ENCODE measurements at regions not wholly inside any gene's neighbourhood (a gene's known extent, or its start where the extent isn't known, plus 50 kb on each side); places are given as distances from the start of the nearest gene placed in this dataset.

DNA sequence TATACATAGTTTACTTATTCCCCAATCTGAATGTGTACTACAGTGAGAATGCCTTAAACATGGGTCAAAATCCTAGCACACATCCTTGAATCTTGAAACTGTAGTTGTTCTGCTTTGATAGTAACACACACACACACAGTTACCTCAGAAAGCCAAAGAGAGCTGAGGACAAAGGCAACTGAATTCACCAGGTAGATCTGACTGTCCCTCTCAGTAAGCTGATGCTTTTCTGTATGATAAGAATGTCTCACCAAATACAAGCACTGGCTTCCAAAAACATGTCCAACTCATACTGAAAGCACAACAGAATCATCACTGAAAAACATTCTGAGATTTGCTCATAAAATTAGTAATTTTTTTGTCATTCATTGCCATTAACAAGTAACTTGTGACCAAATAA lies 104.3 kb upstream of the DYNLRB2 start:
- H3K9me3 ChIP-seq: no peaks in the 10 kb centered on the region
- H3K36me3 ChIP-seq: no peaks in the 10 kb centered on the region
- ATAC-seq: no peak
- no peak overlapping the region for H3K4me3 ChIP-seq
- no peaks in the 10 kb centered on the region for H3K4me1 ChIP-seq
- no peak overlapping the region for H3K27ac ChIP-seq
- no peak for TF ChIP-seq CTCF (IDR thresholded peaks at IDR 0.05)
- no peaks in the 10 kb centered on the region for H3K27me3 ChIP-seq
- DNase-seq: no peak
- intact Hi-C loops (cut with DNase I): no loop called here

GRCh38 chr16:80433623-80434022 lies 107.2 kb upstream of the DYNLRB2 start:
- H3K27me3 ChIP-seq: no peaks in the 10 kb centered on the region
- no peak for ATAC-seq
- intact Hi-C loops (cut with DNase I): no loop called here
- no peak for DNase-seq
- H3K4me3 ChIP-seq: no peak overlapping the region
- H3K27ac ChIP-seq: no peak overlapping the region
- no peaks in the 10 kb centered on the region for H3K36me3 ChIP-seq
- no peak for TF ChIP-seq CTCF (IDR thresholded peaks at IDR 0.05)
- H3K9me3 ChIP-seq: peaks cover 0 to 8% of the 10 kb centered on the region in 2 donors
- H3K4me1 ChIP-seq: no peaks in the 10 kb centered on the region

GRCh38 chr16:80427795-80428194 lies 113.0 kb upstream of the DYNLRB2 start:
- H3K4me3 ChIP-seq: no peak overlapping the region
- H3K36me3 ChIP-seq: no peaks in the 10 kb centered on the region
- no peak for DNase-seq
- no peak overlapping the region for H3K27ac ChIP-seq
- ATAC-seq: no peak
- no peak for TF ChIP-seq CTCF (IDR thresholded peaks at IDR 0.05)
- intact Hi-C loops (cut with DNase I): no loop called here
- H3K4me1 ChIP-seq: no peaks in the 10 kb centered on the region
- no peaks in the 10 kb centered on the region for H3K27me3 ChIP-seq
- peaks cover 0 to 8% of the 10 kb centered on the region in 2 donors for H3K9me3 ChIP-seq

GRCh38 chr16:80418517-80419355 lies 122.1 kb upstream of the DYNLRB2 start:
- no peak for DNase-seq
- H3K27me3 ChIP-seq: no peaks in the 10 kb centered on the region
- no peak overlapping the region for H3K4me3 ChIP-seq
- no peak for ATAC-seq
- no peaks in the 10 kb centered on the region for H3K4me1 ChIP-seq
- no peak overlapping the region for H3K27ac ChIP-seq
- TF ChIP-seq CTCF (IDR thresholded peaks at IDR 0.05): no peak
- intact Hi-C loops (cut with DNase I): no loop called here
- H3K36me3 ChIP-seq: no peaks in the 10 kb centered on the region
- no peaks in the 10 kb centered on the region for H3K9me3 ChIP-seq

GRCh38 chr16:80417706-80418271 lies 123.0 kb upstream of the DYNLRB2 start:
- Histone ChIP-seq H3K4me1 (no peaks in the 10 kb centered on the region), H3K9me3 (no peaks in the 10 kb centered on the region), H3K4me3 (no peak overlapping the region), H3K27ac (no peak overlapping the region), H3K36me3 (no peaks in the 10 kb centered on the region), H3K27me3 (no peaks in the 10 kb centered on the region)
- ATAC-seq (no peak), DNase-seq (no peak)
- no peak for TF ChIP-seq CTCF (IDR thresholded peaks at IDR 0.05)
- intact Hi-C loops (cut with DNase I): no loop called here

All from left lung (tissue), 4 donors.